LNCAP (cell line): ENCODE measurements at regions not wholly inside any gene's neighbourhood (a gene's known extent, or its start where the extent isn't known, plus 50 kb on each side); places are given as distances from the start of the nearest gene placed in this dataset.

Experiments used
- TF ChIP-seq, protein P1 (sequence below): fragments of 450-650 bp; IDR thresholded peaks from 2 replicates; pipeline ENCODE4 v1.5.1; 2017; ENCODE audit warnings: mild to moderate bottlenecking

DNA sequence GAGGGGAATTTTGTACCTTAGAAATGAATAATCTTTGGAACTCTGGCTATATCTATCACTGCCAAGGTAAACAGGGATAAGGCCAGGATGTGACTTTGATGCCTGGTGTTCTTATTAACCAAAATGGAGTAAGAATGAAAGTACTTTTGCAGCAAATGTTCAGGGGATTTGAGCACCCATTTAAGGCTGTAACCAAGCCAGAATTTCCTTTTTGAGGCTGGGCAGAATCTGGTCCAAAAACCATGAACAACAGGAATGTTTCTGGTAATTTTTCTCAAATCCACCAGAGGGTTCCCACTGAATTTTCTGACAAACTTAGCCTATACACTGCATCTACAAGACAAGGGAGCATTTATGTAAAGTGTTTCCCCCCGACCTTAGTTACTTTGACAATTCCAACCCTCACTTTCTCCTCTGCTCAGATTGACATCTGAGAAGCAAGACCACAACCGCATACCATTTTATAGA lies 120.6 kb downstream of the BAMBI start:
- TF ChIP-seq, protein P1, sequence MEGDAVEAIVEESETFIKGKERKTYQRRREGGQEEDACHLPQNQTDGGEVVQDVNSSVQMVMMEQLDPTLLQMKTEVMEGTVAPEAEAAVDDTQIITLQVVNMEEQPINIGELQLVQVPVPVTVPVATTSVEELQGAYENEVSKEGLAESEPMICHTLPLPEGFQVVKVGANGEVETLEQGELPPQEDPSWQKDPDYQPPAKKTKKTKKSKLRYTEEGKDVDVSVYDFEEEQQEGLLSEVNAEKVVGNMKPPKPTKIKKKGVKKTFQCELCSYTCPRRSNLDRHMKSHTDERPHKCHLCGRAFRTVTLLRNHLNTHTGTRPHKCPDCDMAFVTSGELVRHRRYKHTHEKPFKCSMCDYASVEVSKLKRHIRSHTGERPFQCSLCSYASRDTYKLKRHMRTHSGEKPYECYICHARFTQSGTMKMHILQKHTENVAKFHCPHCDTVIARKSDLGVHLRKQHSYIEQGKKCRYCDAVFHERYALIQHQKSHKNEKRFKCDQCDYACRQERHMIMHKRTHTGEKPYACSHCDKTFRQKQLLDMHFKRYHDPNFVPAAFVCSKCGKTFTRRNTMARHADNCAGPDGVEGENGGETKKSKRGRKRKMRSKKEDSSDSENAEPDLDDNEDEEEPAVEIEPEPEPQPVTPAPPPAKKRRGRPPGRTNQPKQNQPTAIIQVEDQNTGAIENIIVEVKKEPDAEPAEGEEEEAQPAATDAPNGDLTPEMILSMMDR = no peak

DNA sequence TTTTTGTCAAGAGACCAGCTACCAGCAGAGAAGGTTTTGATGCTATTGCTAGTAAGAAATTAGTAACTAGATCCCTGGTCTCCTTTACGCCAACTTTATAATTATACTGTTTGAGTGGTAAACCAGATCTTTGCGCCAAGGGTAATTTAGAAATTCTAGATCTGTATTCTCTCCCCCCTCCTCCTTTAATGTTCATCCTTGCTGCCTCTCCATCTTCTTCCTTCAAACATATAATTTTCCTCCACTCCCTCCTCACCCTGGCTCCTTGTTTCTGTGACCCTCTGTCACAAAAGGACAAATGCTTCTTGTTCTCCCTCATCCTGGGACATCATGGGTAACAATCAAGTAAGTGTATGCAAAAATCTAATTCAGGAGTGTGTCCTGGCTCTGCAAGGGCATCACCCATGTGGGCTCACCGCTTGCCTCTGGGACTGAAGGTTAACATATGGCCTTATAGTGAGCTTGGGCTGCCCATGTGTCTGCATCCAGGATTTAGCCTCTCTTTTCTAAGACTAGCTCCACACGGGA lies 121.2 kb downstream of the BAMBI start:
- TF ChIP-seq, protein P1 = no peak

DNA sequence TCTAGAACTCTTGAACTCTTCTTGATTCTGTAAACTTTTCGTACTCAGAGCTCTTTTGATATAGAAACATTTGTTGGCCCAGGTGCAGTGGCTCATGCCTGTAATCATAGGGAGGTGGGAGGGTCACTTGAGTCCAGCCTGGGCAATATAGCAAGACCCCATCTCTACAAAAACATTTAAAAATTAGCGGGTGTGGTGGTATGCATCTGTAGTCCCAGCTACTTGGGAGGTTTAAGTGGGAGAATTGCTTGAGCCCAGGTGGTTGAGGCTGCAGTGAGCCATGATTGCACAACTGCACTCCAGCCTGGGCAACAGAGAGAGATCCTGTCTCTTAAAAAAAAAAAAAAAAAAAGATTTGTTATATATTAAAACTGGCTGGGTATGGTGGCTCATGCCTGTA lies 121.6 kb downstream of the BAMBI start:
- TF ChIP-seq, protein P1 = no peak

DNA sequence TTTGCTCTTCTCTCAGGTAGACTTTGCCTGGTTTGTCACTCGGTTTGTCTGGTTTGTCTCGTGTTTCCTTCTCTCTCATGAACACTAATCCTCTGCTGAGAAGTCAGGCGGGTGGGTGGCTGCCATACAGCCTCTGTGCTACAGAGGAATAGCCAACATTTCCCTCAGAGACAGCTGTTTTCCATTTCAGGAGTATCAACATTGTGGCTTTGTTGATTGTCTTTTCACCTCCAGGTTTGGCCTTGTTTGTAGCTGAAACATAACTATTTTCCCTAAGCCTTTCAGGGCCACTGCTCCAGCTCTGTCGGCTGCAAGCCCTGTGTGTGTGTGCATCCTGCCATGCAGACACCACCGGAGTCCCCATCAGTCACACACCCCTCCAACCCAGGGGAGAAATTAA lies 122.8 kb downstream of the BAMBI start:
- TF ChIP-seq, protein P1 = no peak

DNA sequence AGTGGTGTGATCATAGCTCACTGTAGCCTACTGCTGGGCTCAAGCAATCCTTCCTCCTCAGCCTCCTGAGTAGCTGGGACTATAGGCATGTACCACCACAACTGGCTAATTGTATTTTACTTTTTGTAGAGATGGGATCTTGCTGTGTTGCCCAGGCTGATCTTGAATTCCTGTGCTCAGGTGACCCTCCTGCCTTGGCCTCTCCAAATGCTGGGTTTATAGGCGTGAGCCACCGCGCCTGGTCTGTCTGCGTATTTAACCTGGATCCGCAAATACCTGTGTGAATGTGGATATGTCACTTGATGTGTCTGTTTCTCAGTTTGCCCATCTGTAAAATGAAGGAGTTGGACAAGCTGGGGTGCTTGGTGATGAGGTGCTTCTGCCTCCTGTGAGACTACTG lies 123.9 kb downstream of the BAMBI start:
- TF ChIP-seq, protein P1 = no peak

DNA sequence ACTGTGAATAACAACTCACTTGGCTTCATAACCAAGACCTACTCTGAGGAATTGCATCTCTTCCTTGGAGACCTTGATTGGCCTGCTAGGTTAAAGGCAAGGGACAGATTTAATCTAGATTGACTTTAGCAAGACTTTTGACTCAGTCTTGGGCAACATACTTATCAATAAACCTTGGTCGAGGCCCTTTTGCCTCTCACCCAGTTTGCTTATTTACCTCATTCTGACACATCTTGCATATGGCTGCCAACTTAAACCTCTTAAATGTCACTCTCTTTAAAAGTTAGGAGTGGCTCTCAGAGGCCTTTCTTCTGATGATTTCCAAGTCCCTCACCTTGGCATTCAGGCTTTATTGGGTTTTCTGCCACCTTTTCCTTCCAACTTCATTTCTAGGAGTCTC lies 124.5 kb downstream of the BAMBI start:
- TF ChIP-seq, protein P1 = no peak

DNA sequence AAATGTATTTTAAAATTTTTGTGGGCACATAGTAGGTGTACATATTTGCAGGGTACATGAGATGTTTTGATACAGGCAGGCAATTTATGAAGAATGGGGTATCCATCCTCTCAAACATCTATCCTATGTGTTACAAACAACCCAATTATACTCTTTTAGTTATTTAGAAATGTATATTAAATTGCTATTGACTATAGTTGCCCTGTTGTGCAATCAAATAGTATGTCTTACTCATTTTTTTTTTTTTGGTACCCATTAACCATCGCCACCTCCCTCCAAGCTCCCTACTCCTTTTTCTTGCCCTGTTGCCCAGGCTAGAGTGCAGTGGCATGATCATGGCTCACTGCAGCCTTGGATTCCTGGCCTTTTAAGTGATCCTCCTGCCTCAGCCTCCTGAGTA lies 128.1 kb downstream of the BAMBI start:
- TF ChIP-seq, protein P1 = no peak

DNA sequence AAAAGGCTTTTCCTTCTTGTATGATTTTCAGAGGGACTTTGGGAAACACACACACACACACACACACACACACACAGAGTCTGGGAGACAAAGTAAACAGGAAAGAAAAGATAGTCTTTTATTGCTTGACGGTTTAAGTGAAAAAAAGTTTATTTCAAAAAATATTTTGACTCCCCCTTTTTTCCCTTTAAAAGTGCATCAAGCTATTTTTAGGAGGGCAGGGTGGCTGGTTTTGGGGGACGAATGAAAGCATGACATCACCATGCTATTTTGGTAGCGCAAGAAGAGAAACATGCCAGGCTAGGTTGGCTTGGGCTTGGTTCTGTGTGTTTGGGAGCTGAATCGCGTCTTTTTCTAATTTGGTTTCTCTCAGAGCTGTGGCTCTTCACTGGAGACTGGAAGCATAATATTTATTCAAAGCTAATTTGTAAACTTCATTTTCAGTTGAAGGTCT lies 129.2 kb downstream of the BAMBI start:
- TF ChIP-seq, protein P1 = no peak
